Femur (tissue), 1 donor: ENCODE measurements at regions not wholly inside any gene's neighbourhood (a gene's known extent, or its start where the extent isn't known, plus 50 kb on each side); places are given as distances from the start of the nearest gene placed in this dataset.
"Not testable (repeated sequence)": the region's sequence is repeated elsewhere in the genome, so short reads cannot be mapped to it uniquely, and the experiment has no call there.

Experiments
- DNase-seq: peaks from one replicate; pipeline ENCODE4 v3.0.0-alpha.2; 2017

DNA sequence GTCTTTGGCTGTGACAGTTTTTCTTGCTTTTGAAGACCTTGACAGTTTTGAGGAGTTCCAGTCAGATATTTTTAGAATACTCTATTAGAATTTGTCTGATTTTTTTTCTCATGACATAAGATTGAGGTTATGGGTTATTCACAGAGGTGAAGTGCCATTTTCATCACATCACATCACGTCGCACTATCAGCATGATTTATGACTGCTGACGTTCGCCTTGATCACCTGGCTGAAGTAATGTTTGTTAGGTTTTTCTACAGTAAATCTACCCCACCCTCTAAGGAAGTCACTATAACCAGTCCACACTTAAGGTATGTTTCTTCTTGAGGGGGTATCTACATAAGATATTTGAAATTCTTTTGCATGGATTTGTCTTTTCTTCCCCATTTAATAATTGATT, 169.7 kb downstream of the NDFIP2 start:
- DNase-seq, result no peak

DNA sequence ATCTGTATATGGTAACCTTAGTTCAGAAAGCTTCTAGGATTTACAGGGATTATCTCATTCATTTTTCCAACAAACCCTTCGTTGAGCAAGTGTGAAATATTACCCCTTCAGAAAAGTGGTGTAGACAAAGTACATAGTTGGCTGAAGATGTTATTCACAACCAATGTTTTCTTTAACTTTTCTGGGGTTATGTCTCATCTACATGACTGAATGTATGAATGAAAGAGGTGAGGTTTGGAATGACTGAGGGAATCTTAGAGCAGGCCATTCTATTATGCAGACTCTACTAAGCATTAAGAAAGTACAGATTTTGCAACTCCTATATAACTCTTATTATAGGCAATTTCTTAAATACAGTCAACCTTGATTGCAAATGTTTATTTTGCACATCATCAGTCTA, 167.2 kb downstream of the NDFIP2 start:
- DNase-seq, result no peak

DNA sequence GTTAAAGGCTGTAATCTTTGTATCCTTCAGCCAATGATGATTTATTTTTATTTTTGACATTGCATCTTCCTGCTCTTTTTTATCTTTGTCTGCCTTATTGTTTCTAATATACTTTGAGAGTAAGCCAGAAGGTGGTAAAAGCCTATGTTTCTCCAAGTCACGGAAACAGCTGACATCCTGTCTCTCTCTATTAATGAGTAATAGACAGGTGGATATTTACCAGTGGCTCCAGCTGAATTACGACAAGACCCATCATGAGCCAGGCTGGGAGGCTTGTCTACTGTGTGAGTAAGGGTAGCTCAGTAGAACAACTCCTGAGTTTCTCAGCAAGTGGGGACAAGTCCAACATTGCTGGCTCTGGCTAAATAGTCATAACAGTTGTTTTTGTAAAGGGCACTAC, 166.6 kb downstream of the NDFIP2 start:
- no peak for DNase-seq

DNA sequence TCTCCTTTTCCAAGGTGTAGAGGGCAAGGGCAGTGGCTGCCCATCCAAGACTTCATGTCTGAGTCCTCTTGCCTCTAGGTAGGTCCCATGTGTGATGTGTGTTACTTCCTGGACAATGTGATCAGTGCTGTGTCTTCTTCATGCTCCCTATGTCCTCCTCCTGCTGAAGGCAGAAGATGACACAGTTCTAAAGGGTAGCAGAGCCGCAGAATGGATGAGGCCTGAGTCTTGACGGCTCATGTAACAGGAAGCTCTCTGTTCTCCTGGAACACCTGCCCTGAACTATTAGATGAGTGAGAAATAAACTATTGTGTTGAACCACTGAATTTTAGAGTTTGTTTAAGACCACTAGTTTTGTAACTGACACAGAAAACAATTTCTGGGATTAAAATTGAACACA, 165.9 kb downstream of the NDFIP2 start:
- DNase-seq, result no peak

DNA sequence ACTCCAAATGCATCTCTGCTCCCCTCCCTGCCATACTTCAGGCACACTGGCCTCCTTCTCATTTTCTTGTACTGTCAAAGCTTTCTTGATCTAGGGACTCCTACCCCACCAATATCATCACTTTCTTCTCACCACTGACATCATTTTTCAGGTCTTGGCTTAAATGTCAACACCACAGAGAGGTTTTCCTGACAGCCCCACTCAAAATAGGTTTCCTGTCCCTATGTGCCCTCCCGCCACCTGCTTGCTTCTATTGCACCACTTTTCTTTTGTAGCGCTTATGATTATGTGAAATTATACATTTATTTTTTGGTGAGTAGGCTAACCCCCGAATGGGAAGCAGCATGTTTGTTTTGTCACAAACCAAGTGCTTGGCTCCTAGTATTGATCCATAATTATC, 164.6 kb downstream of the NDFIP2 start:
- no peak for DNase-seq

DNA sequence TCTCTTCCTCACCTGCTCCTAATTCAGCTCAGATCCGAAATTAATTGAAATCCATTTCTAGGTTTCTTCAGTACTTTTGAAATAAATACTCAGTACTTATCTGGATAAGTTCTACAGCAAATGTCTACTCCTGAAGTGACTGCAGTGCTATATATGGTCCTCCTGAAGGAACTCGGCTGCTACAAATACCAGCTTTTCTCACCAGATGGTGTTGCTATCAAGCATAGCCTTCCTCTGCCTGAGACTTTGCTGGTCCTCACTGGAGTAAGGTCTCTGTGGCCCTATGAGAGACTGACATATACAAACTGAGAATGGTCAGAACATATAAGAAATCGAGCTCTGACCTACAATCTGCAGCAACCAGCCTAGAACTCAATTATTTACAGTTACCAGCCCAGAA, 161.6 kb downstream of the NDFIP2 start:
- no peak for DNase-seq

DNA sequence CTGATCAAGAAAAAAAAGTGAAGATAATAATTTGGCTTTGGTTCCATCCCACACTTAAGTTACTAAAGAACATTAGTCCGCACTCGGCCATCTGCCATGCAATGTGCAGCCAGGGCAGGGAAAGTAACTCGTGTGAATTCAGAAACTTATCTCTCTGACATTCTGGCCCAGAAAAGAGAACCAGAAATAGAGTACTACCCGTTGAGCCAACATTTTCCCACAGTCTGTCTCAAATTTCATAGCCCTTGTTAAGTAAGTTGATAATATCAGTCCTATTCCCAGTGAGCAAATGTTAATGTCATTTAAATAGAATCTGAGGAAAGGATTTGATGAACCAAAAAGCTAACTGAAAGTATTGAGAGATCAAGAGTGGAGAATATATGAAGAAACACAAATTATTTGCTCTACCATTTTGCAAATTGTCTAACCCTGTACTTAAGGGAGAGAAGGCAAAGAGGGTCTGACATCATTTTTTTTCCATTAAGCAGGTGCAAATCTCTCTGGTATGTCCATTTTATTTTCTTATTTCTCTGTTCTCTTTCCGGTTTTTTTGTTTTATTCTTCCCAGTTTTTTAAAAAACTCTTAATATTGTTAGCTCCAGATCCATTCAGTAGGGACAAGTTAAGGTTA, 156.3 kb downstream of the NDFIP2 start:
- DNase-seq, result peak; percentile 40

DNA sequence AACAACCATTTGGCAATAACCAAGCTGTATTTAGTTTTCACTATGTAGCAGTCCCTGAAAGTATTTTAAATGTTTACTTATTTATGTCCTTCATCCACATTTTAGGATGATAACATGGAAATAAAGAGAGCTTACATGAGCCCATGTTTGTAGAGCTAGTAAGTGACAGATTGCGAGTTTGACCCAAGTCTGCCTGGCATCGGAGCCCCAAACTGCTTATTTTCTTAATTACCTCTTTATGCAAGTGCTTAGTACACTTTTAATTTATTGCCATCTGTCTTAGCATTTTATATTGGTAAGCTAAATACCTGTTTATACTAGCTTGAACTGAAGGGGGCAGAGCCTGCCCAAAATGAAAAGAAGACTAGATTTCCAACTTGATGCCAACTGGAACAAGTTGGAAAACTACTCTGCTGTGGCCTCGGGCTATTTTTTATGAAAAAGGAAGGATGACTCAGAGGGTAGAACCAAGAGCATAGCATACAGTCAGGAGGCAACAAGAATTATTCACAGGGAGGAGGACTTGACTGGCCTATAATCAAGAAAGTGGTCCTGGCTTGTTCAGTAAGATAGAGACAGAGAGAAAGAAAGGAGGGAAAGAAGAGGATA, 150.2 kb downstream of the NDFIP2 start:
- DNase-seq, result peak; percentile 19

DNA sequence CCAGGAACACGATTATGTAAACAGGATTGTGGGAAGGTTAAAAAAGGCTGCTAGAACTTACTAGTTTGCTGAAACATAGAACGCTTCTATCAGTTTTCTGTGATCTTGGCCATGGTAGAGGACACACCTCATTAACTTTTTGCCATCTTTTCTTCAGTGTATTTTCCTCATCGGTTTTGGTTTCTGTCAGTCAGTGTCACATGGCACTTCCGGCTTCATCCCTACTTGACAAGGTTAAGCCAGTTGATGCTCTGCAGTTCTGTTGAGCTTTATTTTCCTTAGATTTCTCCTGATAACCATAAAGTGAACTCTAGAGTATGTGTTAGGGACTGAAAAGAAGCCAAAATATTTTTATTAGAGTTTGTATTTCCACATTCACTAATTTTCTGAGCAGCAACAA, 147.5 kb downstream of the NDFIP2 start:
- no peak for DNase-seq

DNA sequence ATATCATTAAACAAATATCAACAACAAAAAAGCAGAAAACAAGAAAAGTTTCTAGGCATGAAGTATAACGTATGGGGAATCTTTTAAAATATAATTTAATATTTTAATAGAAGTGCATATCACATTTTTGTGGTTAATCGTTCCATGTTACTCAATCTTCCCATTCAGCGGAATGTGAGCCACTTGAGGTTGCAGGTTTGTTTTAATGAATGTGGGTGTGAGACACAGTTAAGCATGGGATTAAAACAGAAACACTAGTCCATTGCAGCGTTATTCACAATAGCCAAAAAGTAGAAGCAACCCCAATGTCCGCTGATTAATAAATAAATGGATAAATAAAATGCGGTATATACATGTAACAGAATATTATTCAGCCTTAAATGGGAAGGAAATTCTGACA, 146.0 kb downstream of the NDFIP2 start:
- DNase-seq, result no peak

DNA sequence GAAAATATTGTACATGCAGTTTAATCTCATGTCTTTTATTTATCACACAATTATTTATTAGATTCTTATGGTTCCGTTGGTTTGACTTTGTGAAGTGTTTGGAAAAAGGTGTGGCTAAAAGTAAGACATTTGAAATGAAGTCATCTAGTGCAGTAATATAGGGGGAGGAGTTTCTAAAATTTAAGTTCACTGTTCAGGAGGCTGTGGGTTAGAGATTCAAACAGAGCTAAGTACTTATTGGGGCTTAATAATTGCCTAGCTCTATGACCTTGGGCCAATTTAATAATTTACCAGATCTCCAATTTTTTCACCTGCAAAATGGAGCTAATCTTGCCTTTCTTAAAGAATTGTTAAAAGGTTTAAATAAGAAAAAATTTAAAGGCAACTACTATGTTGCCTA, 144.6 kb downstream of the NDFIP2 start:
- DNase-seq, result no peak

DNA sequence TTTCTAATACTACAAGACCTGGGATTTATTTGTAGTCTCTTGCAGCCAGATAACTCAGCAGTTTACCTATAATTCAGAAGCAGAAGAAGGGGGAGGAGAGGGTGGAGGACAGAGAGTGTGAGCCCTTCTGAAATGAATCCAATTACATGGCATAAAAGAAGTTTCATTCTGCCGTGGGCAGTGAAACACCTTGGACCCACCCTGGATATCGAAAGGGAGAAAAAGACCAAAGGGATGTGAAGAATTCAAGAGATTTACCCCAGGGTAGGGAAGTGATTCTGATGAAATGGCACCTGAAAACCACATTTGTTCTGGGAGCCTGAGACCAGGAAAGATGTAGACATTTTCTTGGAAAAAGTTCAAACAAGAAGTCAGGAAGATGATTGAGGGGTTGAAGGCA, 140.9 kb downstream of the NDFIP2 start:
- no peak for DNase-seq

DNA sequence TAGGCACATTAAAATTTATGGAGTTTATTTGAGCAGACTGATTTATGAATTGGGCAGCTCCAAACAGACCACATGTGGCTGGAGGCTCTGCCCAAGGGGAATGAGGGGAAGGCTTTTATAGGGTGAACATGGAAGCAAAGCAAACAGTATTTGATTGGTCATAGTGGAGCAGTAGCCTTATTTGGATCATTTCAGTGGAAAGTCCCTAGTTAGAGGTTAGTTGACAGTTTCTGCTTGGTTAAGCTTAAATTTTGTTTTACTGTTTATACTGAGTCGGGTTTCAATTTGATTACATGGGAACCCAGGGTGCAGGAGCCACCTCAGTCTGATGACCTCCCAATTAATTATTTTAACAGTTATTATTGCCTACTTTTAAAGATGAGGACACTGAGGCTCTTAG, 140.5 kb downstream of the NDFIP2 start:
- DNase-seq, result no peak

DNA sequence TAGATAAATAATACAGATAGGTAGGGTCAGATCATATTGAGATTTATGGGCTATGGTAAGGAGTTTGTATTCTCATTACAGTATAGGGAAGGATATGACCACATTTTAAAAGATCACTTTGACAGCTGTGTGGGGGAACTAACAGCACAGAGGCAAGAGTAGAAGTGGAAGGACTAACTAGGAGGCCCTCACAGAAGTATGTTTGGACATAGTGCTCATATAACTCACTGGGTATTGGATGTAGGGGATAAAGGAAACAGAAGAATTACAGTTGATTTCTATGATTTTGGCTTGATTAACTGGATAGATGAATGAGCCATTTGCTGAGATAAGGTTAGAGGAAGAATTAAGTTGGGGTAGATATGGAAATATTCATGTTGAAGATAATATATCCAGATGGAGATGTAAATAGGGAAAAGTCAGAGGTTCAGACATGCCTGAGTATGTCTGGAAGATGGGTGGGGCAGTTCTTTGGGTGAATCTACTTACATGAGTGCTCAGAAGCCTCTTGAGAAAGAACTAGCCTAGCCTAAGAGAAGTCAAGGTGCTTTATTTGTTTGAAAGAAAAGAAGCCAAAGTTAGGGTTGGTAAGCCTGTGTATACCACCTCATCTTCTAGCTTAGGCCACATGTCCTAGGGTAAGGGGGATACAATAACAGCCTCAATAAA, 133.4 kb downstream of the NDFIP2 start:
- no peak for DNase-seq

DNA sequence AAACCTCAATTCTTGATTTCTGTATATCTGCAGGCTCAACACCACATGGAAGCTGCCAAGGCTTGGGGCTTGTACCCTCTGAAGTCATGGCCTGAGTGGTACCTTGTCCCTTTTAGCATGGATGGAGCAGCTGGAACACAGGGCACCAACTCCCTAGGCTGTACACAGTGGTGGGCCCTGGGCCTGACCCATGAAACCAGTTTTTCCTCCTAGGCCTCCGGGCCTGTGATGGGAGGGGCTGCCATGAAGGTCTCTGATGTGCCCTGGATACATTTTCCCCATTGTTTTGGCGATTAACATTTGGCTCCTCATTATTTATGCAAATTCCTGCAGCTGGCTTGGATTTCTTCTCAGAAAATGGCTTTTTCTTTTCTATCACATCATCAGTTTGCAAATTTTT, 131.6 kb downstream of the NDFIP2 start:
- no peak for DNase-seq

DNA sequence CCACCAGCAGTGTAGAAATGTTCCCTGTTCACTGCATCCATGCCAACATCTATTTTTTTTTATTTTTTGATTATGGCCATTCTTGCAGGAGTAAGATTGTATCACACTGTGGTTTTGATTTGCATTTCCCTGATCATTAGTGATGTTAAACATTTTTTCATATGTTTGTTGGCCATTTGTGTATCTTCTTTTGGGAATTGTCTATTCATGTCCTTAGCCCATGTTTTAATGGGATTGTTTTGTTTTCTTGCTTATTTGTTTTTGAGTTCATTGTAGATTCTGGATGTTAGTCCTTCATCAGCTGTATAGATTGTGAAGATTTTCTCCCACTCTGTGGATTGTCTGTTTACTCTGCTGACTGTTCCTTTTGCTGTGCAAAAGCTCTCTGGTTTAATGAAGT, 126.9 kb downstream of the NDFIP2 start:
- not testable (repeated sequence) for DNase-seq
